NCI-H146 treated with DMSO at 0.1 percent for 48 hours (cell line): ENCODE measurements at regions not wholly inside any gene's neighbourhood (a gene's known extent, or its start where the extent isn't known, plus 50 kb on each side); places are given as distances from the start of the nearest gene placed in this dataset.
A peak's percentile ranks its signal among the peaks of the same experiment; 100 is the strongest.

Experiments
- DNase-seq: peaks from one replicate; lab custom pipeline; 2025; ENCODE audit not compliant: unreplicated experiment; lab: John Stamatoyannopoulos, UW

- DNase-seq, result peak; percentile 2
These were observed 165.4 kb upstream of the TOPAZ1 start for GRCh38 chr3:44076221-44076829.

GRCh38 chr3:44077267-44077666, 164.4 kb upstream of the TOPAZ1 start:
- DNase-seq, result no peak

- no peak for DNase-seq
These were observed 162.8 kb upstream of the TOPAZ1 start for GRCh38 chr3:44078863-44079262.

GRCh38 chr3:44079916-44080315, 161.8 kb upstream of the TOPAZ1 start:
- DNase-seq, result no peak

GRCh38 chr3:44080474-44081072, 161.1 kb upstream of the TOPAZ1 start:
- no peak for DNase-seq

GRCh38 chr3:44090036-44090435, 151.7 kb upstream of the TOPAZ1 start:
- DNase-seq, result no peak

GRCh38 chr3:44092497-44092896, 149.2 kb upstream of the TOPAZ1 start:
- DNase-seq, result no peak

- DNase-seq, result no peak
These were observed 148.2 kb upstream of the TOPAZ1 start for GRCh38 chr3:44093531-44093930.

- DNase-seq, result no peak
These were observed 142.8 kb upstream of the TOPAZ1 start for GRCh38 chr3:44098656-44099415.

- no peak for DNase-seq
These were observed 142.0 kb upstream of the TOPAZ1 start for GRCh38 chr3:44099566-44100297.

- DNase-seq, result no peak
These were observed 141.4 kb upstream of the TOPAZ1 start for GRCh38 chr3:44100298-44100695.

GRCh38 chr3:44104043-44104442, 137.6 kb upstream of the TOPAZ1 start:
- DNase-seq, result no peak

- DNase-seq, result no peak
These were observed 136.9 kb upstream of the TOPAZ1 start for GRCh38 chr3:44104668-44105321.

- DNase-seq, result no peak
These were observed 136.1 kb upstream of the TOPAZ1 start for GRCh38 chr3:44105571-44105970.

GRCh38 chr3:44106756-44107155, 134.9 kb upstream of the TOPAZ1 start:
- DNase-seq, result no peak

- DNase-seq, result no peak
These were observed 133.2 kb upstream of the TOPAZ1 start for GRCh38 chr3:44108481-44108880.

GRCh38 chr3:44109771-44110361, 131.8 kb upstream of the TOPAZ1 start:
- DNase-seq, result no peak

- no peak for DNase-seq
These were observed 131.0 kb upstream of the TOPAZ1 start for GRCh38 chr3:44110648-44111047.

- no peak for DNase-seq
These were observed 130.2 kb upstream of the TOPAZ1 start for GRCh38 chr3:44111482-44111881.

GRCh38 chr3:44114142-44114541, 127.5 kb upstream of the TOPAZ1 start:
- no peak for DNase-seq

- no peak for DNase-seq
These were observed 124.4 kb upstream of the TOPAZ1 start for GRCh38 chr3:44117239-44117638.
